ENCODE measurements at regions not wholly inside any gene's neighbourhood (a gene's known extent, or its start where the extent isn't known, plus 50 kb on each side); places are given as distances from the start of the nearest gene placed in this dataset.

- Histone ChIP-seq H3K4me3 (ENCODE audit: low read depth, low read length) (no peak overlapping the region), H3K27me3 (replicated peaks; ENCODE audit: control insufficient read depth, insufficient read depth, low read length) (no peaks in the 10 kb centered on the region), H3K9me3 (no peaks in the 10 kb centered on the region), H3K36me3 (ENCODE audit: control insufficient read depth, insufficient read depth, low read length) (no peaks in the 10 kb centered on the region), H3K4me1 (no peaks in the 10 kb centered on the region)
- DNase-seq, result no peak
- intact Hi-C loops (cut with micrococcal nuclease; ENCODE audit: unreplicated experiment), result no loop called here
- no TSS peak for BruUV-seq (replicated peaks)
- H3K36me3 Mint-ChIP-seq (ENCODE audit: insufficient read depth, unreplicated experiment), result peaks cover 4% of the 10 kb centered on the region
- ChIA-PET POLR2A (no interaction called here), CTCF (no interaction called here)
- no peaks in the 10 kb centered on the region for H3K4me1 Mint-ChIP-seq (ENCODE audit: low read depth, unreplicated experiment)
- no peaks in the 10 kb centered on the region for H3K27me3 Mint-ChIP-seq (ENCODE audit: insufficient read depth, unreplicated experiment)
- H3K27ac Mint-ChIP-seq (ENCODE audit: unreplicated experiment), result no peak overlapping the region
- H3K9me3 Mint-ChIP-seq (ENCODE audit: unreplicated experiment), result peaks cover 45% of the 10 kb centered on the region
- no peak for TF ChIP-seq CTCF (IDR thresholded peaks at IDR 0.05; ENCODE audit: insufficient read depth in 1 of 2, low read depth in 1 of 2, low read length in 1 of 2, severe bottlenecking in 1 of 2, unreplicated experiment in 1 of 2)
- H3K4me3 Mint-ChIP-seq (ENCODE audit: unreplicated experiment), result no peak overlapping the region
Observed at GRCh38 chr19:23999821-24000610, 85.3 kb downstream of the ZNF726 start.

- TF ChIP-seq CTCF (IDR thresholded peaks at IDR 0.05; ENCODE audit: insufficient read depth in 1 of 2, low read depth in 1 of 2, low read length in 1 of 2, severe bottlenecking in 1 of 2, unreplicated experiment in 1 of 2), result no peak
- ChIA-PET CTCF (no interaction called here), POLR2A (no interaction called here)
- no peaks in the 10 kb centered on the region for H3K27me3 ChIP-seq (replicated peaks; ENCODE audit: control insufficient read depth, insufficient read depth, low read length)
- no peak overlapping the region for H3K4me3 ChIP-seq (ENCODE audit: low read depth, low read length)
- intact Hi-C loops (cut with micrococcal nuclease; ENCODE audit: unreplicated experiment), result no loop called here
- no peaks in the 10 kb centered on the region for H3K4me1 ChIP-seq
- peaks cover 39% of the 10 kb centered on the region for H3K9me3 Mint-ChIP-seq (ENCODE audit: unreplicated experiment)
- no TSS peak for BruUV-seq (replicated peaks)
- no peaks in the 10 kb centered on the region for H3K9me3 ChIP-seq
- H3K4me3 Mint-ChIP-seq (ENCODE audit: unreplicated experiment), result no peak overlapping the region
- H3K4me1 Mint-ChIP-seq (ENCODE audit: low read depth, unreplicated experiment), result no peaks in the 10 kb centered on the region
- H3K27ac Mint-ChIP-seq (ENCODE audit: unreplicated experiment), result no peak overlapping the region
- no peaks in the 10 kb centered on the region for H3K27me3 Mint-ChIP-seq (ENCODE audit: insufficient read depth, unreplicated experiment)
- no peaks in the 10 kb centered on the region for H3K36me3 ChIP-seq (ENCODE audit: control insufficient read depth, insufficient read depth, low read length)
- no peaks in the 10 kb centered on the region for H3K36me3 Mint-ChIP-seq (ENCODE audit: insufficient read depth, unreplicated experiment)
- DNase-seq, result no peak
Observed at GRCh38 chr19:24000656-24001055, 86.0 kb downstream of the ZNF726 start.

- no peak for DNase-seq
- ChIA-PET POLR2A (no interaction called here), CTCF (no interaction called here)
- no peaks in the 10 kb centered on the region for H3K36me3 ChIP-seq (ENCODE audit: control insufficient read depth, insufficient read depth, low read length)
- no peaks in the 10 kb centered on the region for H3K9me3 ChIP-seq
- no peaks in the 10 kb centered on the region for H3K27me3 ChIP-seq (replicated peaks; ENCODE audit: control insufficient read depth, insufficient read depth, low read length)
- intact Hi-C loops (cut with micrococcal nuclease; ENCODE audit: unreplicated experiment), result no loop called here
- Mint-ChIP-seq H3K27ac (ENCODE audit: unreplicated experiment) (no peak overlapping the region), H3K36me3 (ENCODE audit: insufficient read depth, unreplicated experiment) (no peaks in the 10 kb centered on the region), H3K4me3 (ENCODE audit: unreplicated experiment) (no peak overlapping the region), H3K27me3 (ENCODE audit: insufficient read depth, unreplicated experiment) (no peaks in the 10 kb centered on the region), H3K9me3 (ENCODE audit: unreplicated experiment) (peaks cover 21% of the 10 kb centered on the region), H3K4me1 (ENCODE audit: low read depth, unreplicated experiment) (no peaks in the 10 kb centered on the region)
- H3K4me1 ChIP-seq, result no peaks in the 10 kb centered on the region
- no peak overlapping the region for H3K4me3 ChIP-seq (ENCODE audit: low read depth, low read length)
- TF ChIP-seq CTCF (IDR thresholded peaks at IDR 0.05; ENCODE audit: insufficient read depth in 1 of 2, low read depth in 1 of 2, low read length in 1 of 2, severe bottlenecking in 1 of 2, unreplicated experiment in 1 of 2), result no peak
- no TSS peak for BruUV-seq (replicated peaks)
Observed at GRCh38 chr19:24002256-24002945, 84.6 kb upstream of the ZNF254 start.

Measured in Caco-2 (cell line).